Fibroblast of gingiva (primary cell): ENCODE measurements at regions not wholly inside any gene's neighbourhood (a gene's known extent, or its start where the extent isn't known, plus 50 kb on each side); places are given as distances from the start of the nearest gene placed in this dataset.
"Not testable (repeated sequence)": the region's sequence is repeated elsewhere in the genome, so short reads cannot be mapped to it uniquely, and the experiment has no call there.

Experiments
- DNase-seq: peaks from one replicate; pipeline ENCODE4 v3.0.0-alpha.2; 2011; ENCODE audit warnings: low read depth

- no peak for DNase-seq
Observed at GRCh38 chr1:208717525-208717924, 473.3 kb upstream of the PLXNA2 start.

DNA sequence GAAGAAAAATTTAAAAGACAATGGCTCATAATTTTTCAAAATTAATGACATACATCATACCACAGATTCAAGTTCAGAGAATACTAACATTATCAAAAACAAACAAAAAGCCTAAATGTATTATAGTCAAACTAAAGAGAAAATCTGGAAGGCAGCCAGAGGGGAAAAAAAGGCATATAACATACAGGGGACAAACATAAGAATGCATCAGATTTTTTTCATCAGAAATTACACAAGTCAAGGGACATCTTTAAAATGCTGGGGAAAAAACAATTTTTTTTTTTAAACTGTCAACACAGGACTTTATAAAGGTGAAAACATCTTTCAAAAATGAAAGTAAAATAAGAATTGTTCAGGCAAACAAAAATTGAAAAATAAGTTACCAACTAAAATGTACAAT is 478.4 kb upstream of the PLXNA2 start:
- no peak for DNase-seq

DNA sequence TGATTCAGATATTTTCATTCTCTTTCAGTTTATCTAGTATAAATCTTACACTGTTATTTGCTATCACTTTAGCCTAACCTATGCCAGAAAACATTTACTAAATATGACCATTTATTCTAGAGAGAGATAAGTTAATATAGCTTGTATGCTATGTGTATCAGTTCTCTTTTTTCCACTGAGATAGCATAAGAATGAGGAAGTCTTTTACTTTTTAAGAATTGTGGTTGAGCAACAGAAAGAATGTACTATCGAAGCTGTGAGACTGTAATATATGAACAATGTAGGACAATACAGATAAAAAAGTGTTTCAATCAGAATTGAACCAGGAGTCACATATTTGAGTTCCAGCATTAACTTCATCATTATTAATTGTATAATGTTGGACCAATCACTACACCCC is 479.9 kb upstream of the PLXNA2 start:
- DNase-seq = no peak

- no peak for DNase-seq
Observed at GRCh38 chr1:208728815-208729214, 484.6 kb upstream of the PLXNA2 start.

GRCh38 chr1:208731981-208732821 is 488.0 kb upstream of the PLXNA2 start:
- DNase-seq = no peak

- no peak for DNase-seq
Observed at GRCh38 chr1:208737161-208737560, 493.0 kb upstream of the PLXNA2 start.

DNA sequence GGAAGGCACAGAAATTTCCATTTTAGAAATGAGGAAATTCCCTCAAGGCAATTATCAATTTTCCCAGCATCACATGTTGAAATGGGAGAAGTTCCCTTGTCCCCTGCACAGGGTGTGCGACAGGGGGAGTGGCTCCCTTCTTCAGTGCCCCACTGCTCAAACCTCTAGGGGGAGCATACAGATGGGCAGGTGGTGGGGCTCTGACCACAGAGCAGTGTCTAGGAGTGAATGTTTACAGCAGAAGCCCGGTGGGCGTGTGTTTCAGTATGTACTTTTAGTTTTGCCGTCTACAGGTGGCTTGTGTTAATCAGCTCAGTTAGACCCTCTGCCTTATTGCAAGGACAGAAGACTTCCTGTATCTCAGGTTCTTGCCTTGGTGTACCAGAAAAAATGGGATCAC is 493.7 kb upstream of the PLXNA2 start:
- DNase-seq = no peak

GRCh38 chr1:208739636-208740035 is 495.5 kb upstream of the PLXNA2 start:
- not testable (repeated sequence) for DNase-seq

- DNase-seq = no peak
Observed at GRCh38 chr1:208741296-208741695, 497.1 kb upstream of the PLXNA2 start.

GRCh38 chr1:208743361-208743760 is 499.2 kb upstream of the PLXNA2 start:
- no peak for DNase-seq

DNA sequence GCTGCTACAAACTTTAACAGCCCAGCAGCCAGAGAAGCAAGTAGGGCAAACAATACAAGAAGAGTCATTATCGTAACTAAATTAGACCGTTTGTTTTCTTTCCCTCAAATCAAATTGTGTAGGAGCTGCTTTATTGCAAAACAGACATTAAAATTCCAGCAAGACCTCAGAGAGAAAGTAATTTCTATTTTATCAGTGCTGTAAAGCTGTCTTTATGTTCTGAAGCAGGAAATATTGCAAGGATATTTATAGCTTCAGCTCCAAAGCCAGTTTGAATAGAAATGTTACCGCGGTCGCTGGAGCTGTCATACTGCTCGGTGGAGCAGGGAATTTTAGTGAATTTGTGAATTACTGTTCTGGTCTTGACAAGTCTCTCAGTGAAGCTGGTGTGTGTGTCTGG is 503.8 kb upstream of the PLXNA2 start:
- DNase-seq = no peak

- no peak for DNase-seq
Observed at GRCh38 chr1:208748387-208749165, 504.4 kb upstream of the PLXNA2 start.

GRCh38 chr1:208756339-208756981 is 512.3 kb upstream of the PLXNA2 start:
- no peak for DNase-seq

DNA sequence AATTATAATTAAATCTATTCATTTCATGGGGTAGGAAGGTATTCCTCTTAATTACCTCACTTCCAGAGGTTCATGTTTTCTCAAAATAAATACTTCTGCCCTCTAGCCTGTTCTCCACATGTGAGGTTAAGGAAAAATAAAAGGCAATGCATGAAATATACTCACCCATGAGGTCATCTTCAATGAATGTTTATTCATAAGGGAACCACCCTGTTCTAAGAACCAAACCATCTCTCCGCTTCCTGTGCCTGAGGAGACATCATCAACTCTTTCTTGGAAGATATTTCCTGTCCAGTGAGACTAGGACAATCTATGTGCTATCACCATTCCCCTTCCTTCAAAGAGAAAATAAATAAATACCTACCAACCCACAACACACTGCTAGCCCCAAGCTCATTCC is 513.7 kb upstream of the PLXNA2 start:
- DNase-seq = no peak

DNA sequence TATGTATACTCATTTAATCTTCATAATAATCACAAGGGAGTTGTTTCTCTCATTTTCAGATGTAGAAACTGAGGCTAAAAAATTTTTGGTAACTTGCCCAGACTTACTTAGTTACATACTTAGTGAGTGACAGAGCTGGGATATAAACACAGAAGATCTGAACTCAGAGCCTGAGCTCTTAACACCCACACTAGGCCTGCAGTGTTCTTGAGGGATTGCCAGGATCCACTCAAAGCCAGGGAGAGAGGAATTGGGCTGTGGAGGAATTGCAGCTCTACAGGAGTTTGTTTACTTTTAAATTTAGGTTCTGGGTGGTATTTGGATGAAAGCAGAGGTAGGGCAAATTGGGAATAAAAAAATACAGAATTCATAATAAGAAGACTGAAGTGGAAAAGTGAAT is 515.1 kb upstream of the PLXNA2 start:
- DNase-seq = no peak

- DNase-seq = no peak
Observed at GRCh38 chr1:208763971-208764370, 519.8 kb upstream of the PLXNA2 start.

- DNase-seq = no peak
Observed at GRCh38 chr1:208766832-208767231, 522.6 kb upstream of the PLXNA2 start.

DNA sequence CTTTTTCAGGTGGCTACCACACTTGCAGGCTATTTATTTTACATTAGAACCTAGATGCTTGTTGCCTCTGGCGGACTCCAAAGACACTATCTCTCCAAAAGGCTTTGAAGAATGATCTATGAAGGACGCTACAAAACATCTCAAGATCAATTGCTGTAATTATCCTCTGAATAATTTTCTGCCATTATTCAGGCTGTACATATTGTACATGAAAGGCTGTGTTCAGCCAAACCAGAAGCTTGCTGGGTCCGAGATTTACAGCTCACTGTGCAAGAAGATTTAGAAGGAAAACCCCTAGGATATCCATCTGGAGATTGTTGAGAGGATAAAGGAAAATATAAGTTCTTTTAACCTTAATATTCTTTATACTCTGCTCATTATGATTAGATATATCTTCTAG is 523.6 kb upstream of the PLXNA2 start:
- DNase-seq = no peak

DNA sequence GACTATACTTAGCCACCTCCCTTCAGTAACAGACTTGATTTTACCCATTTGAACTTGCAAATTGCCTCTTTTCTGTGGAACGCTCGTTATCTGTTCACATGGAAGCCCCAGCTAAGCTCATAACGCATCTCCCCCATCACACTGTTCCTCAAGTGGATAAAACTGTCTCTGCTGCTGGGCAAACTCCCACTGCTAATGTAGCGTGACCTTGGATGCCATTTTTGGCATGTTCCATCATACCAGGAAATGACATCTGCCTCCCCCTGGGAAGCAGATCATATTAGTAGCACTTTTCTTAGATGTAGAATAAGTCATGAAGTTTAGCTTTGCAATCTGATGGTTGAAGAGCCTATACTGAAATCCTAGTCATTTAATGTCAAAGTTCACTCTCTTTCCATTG is 528.7 kb upstream of the PLXNA2 start:
- DNase-seq = no peak

DNA sequence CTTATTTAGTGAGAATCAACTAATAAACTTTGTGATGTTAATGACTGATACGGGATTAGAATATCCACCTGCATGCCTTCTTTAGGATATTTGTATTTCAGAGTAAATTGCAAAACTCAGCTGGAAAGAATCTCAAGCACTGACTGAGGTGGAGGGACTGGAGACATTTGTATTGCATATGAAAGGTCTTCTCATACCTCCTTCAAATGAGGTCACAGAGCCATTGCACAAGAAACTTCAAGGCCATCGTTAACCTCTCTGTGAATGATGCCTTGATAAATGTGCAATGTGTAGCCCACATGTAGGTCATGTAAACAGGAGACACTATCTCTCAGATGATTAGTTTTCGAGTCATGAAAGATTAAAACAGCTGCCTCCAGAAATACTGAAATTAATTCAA is 531.7 kb upstream of the PLXNA2 start:
- DNase-seq = no peak

DNA sequence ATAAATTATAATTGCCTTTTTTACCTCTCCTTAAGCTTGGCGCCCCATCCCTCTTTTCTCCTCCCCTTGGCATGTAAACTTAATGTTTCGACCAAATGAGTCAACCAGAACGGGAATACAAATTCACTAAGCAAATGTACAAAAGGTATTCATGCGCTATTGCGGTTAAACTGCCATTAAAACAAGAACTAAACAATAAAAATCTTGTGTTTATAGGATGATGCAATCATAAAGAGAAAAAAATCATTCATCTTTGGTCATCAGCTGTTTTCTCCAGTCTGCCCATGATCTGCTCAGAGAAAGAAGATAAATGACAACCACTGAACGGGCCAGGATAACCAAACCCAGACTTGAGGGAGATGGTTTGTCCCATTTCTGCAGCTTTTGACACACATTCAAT is 534.2 kb upstream of the PLXNA2 start:
- no peak for DNase-seq

DNA sequence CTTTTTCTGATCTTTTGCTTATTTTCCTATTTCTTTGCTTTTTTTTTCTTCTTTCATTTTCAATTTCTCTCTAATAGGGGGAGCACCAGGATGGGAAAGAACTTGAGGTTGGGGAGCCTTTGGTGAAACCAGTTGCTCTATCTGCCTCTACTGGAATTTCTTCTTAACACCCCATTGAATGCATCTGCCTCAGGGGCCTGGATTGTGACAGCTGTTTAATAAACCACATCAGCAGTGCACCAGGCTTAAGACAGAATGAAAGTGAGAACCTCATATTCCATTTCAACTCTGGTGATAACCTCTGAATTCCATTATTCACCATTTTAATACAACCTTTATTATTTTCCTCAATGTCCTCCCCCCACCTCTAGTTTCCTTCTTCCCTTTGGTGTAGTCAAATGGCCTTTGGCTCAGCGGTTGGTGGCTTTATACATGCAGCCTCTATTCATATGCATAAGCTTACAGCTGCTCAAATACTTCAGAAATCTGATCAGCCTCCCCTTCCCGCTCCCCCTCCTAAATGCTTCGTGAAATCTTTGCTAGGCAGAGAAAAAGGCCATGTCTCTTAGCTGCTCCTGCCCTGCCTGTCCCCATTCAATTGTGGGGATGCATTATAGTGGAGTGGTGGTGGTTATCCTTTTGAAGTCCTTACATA is 537.3 kb upstream of the PLXNA2 start:
- no peak for DNase-seq
